ENCODE measurements at regions not wholly inside any gene's neighbourhood (a gene's known extent, or its start where the extent isn't known, plus 50 kb on each side); places are given as distances from the start of the nearest gene placed in this dataset.

DNA sequence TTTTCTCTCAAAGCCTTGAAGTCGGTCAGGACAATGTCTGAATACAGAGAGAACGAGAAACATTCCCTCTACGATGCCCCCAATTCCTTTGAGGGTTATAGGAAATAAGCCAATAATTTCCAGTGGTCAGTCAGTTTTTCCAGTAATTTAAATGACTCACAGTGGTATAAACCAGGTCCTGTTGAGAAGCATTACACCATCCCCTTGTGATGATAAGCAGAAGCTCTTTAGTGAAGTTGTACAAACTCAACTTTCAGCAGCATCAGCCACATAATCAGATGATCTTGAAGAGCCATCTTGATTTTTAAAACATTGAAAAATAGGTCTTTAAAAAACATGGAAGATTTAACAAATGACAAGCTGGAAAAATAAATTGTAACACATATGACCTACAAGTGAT, 173.9 kb upstream of the ZNF462 start (continued):
- TF ChIP-seq CTBP2 (IDR thresholded peaks at IDR 0.05; ENCODE audit: borderline replicate concordance, insufficient read depth, insufficient read length, low read length), result no peak
- no peak for TF ChIP-seq JUND (IDR thresholded peaks at IDR 0.05; ENCODE audit: low read length)

All from H1 (cell line).